Aorta (tissue), 5 donors: ENCODE measurements at regions not wholly inside any gene's neighbourhood (a gene's known extent, or its start where the extent isn't known, plus 50 kb on each side); places are given as distances from the start of the nearest gene placed in this dataset.

Experiments used
- ATAC-seq: fragments of 200-7000 bp; cut with Tn5 transposase; one replicate; pipeline ENCODE4 v1.9.1; 2022; ENCODE audit warnings: moderate library complexity; ENCODE audit not compliant: low FRiP score
- DNase-seq, 2 donors: peaks; one replicate each; pipeline ENCODE4 v3.0.0-alpha.2; 2020
- H3K27ac ChIP-seq, 2 donors: one replicate each; pipeline ENCODE4 v1.5.1; 2013; ENCODE audit warnings: low read length in 2 of 2, mild to moderate bottlenecking in 2 of 2, moderate library complexity in 2 of 2, control low read depth in 1 of 2, inconsistent platforms in 1 of 2, low read depth in 1 of 2
- H3K27me3 ChIP-seq, 2 donors: one replicate each; pipeline ENCODE4 v1.6.1; 2013; ENCODE audit warnings: control low read depth in 1 of 2, low read length in 1 of 2, mild to moderate bottlenecking in 1 of 2, moderate library complexity in 1 of 2; ENCODE audit not compliant: insufficient read depth in 2 of 2, control insufficient read depth in 1 of 2
- H3K36me3 ChIP-seq, 2 donors: one replicate each; pipeline ENCODE4 v1.6.1; 2013; ENCODE audit warnings: control low read depth in 1 of 2, low read length in 1 of 2, mild to moderate bottlenecking in 1 of 2; ENCODE audit not compliant: insufficient read depth in 2 of 2, control insufficient read depth in 1 of 2
- H3K4me1 ChIP-seq, 2 donors: one replicate each; pipeline ENCODE4 v1.6.1; 2013; ENCODE audit warnings: low read length in 2 of 2, control low read depth in 1 of 2, mild to moderate bottlenecking in 1 of 2, moderate library complexity in 1 of 2; ENCODE audit not compliant: insufficient read depth in 2 of 2, control insufficient read depth in 1 of 2
- H3K4me3 ChIP-seq, 2 donors: one replicate each; pipeline ENCODE4 v1.5.1; 2013; ENCODE audit warnings: low read length in 2 of 2, control low read depth in 1 of 2, mild to moderate bottlenecking in 1 of 2
- H3K9me3 ChIP-seq: one replicate; pipeline ENCODE4 v1.6.1; 2013; ENCODE audit warnings: mild to moderate bottlenecking, low read length; ENCODE audit not compliant: control insufficient read depth
- WGBS, 2 donors: extraction: QIAGEN DNeasy Blood & Tissue Kit; methylation state at CpG; one replicate each; pipeline ENCODE4 v1.1.7; 2013; 5-methylcytosine and 5-hydroxymethylcytosine counted together
- intact Hi-C, 2 donors: fragments of 100-400 bp; cut with DNase I; formaldehyde crosslinking; loops; one replicate each; pipeline versions ENCODE4 v1.14.2 to v1.15.0; 2022
- donor health status: healthy with polysubstance abuse.
- donor health status: Bipolar disorder and iron deficiency.
- donor health status: DM: no; HTN: no; CAD: no.
- donor health status: DM: no; HTN: no; CAD: no.
- donor health status: DM: yes; HTN: yes; CAD: no.

DNA sequence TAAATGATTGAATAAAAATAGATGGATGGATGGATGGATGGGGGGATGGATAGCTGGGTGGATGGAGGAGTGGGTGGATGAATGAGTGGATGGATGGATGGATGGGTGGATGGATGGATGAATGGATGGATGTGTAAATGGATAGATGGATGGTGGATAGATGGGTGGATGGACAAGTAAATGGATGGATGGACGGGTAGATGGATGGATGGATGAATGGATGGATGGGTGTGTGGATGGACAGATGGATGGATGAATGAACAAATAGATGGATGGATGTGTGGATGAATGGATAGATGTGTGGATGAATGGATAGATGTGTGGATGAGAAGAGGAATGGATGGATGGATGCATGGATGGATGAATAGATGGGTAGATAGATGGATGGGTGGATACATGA is 490.8 kb downstream of the VRK1 start:
- DNase-seq (no peak), ATAC-seq (no peak)
- no peaks in the 10 kb centered on the region for H3K36me3 ChIP-seq
- peaks cover 2% of the 10 kb centered on the region for H3K9me3 ChIP-seq
- H3K4me3 ChIP-seq, result no peak overlapping the region
- 66 to 69% methylated on average over 1 of the region's 1 CpG for WGBS, 2 donors
- H3K27me3 ChIP-seq, result no peaks in the 10 kb centered on the region
- intact Hi-C loops, result no loop called here
- H3K4me1 ChIP-seq, result no peaks in the 10 kb centered on the region
- no peak overlapping the region for H3K27ac ChIP-seq

DNA sequence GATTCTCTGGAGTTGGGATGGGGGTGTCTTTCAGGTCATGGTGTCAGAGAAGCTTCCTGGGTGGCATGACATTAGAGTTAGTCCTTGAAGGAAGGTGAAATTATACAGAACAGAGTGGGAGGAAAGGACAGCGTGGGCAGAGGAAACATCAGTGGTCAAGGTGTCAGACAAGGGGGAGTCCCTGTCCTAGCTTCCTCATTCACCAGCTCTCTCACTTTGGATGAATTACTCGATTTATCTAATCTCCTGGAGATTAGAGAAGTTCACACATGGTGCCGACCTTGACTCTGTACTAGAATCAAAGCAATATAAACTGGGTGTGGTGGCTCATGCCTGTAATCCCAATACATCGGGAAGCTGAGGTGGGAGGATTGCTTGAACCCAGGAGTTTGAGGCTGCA is 492.9 kb downstream of the VRK1 start:
- H3K27ac ChIP-seq, result no peak overlapping the region
- H3K9me3 ChIP-seq, result peaks cover 2% of the 10 kb centered on the region
- intact Hi-C loops, result no loop called here
- H3K36me3 ChIP-seq, result no peaks in the 10 kb centered on the region
- H3K4me3 ChIP-seq, result no peak overlapping the region
- no peaks in the 10 kb centered on the region for H3K27me3 ChIP-seq
- DNase-seq (no peak), ATAC-seq (no peak)
- no peaks in the 10 kb centered on the region for H3K4me1 ChIP-seq
- WGBS, 2 donors, result 71 to 73% methylated on average over 4 of the region's 4 CpGs

DNA sequence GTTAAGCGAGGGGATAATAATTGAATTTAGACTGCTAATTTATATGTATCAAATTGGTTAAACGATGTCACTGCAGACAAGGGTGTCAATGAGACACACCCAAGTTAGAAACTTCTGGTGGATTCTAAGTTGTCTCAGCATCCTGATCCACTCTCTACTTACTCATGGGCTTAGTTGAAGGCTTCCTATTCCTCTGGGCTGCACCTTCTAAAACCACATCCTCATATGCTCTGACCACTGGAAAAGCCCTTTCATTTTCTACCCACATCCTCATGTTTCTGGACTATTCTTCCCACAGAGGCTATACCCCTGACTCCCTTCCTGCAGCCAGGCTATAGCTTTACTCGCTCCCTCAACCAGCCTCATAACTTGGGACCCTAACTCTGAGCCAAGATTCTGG is 493.8 kb downstream of the VRK1 start:
- Histone ChIP-seq H3K4me3 (no peak overlapping the region), H3K4me1 (no peaks in the 10 kb centered on the region), H3K36me3 (no peaks in the 10 kb centered on the region), H3K27me3 (no peaks in the 10 kb centered on the region), H3K27ac (no peak overlapping the region), H3K9me3 (peaks cover 2% of the 10 kb centered on the region)
- WGBS, 2 donors, result 80 to 85% methylated on average over 3 of the region's 3 CpGs
- DNase-seq (no peak), ATAC-seq (no peak)
- intact Hi-C loops, result no loop called here

DNA sequence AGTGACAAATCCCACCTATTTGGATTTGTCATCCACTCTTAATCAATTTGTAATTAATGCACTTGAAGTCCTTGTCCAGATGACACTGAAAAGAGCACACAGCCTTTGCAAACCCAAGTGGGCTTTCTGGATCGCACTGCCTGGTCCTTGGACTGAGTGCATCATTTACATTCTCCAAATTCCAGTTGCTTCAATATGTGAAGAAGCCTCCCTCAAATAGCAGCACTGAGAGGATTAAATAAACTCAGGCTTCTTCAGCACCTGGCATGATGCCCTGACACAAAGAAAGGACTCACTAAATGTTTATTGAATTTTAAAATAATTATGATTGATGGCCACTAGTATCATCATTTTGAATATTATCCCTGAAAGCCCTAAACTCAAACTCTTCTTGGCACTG is 496.5 kb downstream of the VRK1 start:
- ATAC-seq (no peak), DNase-seq (no peak)
- intact Hi-C loops, result no loop called here
- Histone ChIP-seq H3K27me3 (no peaks in the 10 kb centered on the region), H3K36me3 (no peaks in the 10 kb centered on the region), H3K9me3 (peaks cover 2% of the 10 kb centered on the region), H3K4me3 (no peak overlapping the region), H3K27ac (no peak overlapping the region), H3K4me1 (no peaks in the 10 kb centered on the region)
- 15 to 26% methylated on average over 1 of the region's 1 CpG for WGBS, 2 donors

DNA sequence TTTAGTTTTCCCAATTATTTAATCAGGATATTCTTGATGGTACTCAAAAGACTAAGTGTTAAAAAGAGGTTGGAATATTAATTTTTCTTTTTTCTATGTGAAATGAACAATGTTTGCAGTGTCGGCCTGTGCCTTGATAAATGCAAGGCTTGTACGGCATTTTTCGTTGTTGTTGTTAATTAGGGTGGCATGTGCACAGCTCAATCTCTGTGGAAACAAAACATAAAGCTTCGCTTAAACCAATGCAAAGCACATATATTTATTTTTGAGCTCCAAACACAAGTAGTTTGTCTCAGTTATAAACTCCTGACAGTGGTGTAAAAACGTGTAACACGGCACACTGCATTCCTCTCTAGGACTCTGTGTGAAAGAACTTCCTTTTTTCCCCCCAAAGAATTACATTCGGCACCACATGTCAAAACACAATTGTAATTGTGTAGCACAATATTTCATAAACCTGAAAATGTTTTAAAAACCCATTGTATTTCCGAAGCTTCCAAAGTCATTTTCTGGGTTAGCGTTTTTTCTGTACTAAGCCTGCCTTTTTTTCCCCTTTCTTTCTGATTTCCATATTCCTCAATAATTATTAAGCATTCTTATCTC is 498.0 kb downstream of the VRK1 start:
- 32 to 33% methylated on average over 9 of the region's 9 CpGs for WGBS, 2 donors
- no peak overlapping the region for H3K4me3 ChIP-seq
- no peaks in the 10 kb centered on the region for H3K4me1 ChIP-seq
- H3K36me3 ChIP-seq, result no peaks in the 10 kb centered on the region
- intact Hi-C loops, result no loop called here
- H3K27ac ChIP-seq, result no peak overlapping the region
- ATAC-seq (no peak), DNase-seq (no peak)
- H3K9me3 ChIP-seq, result peaks cover 2% of the 10 kb centered on the region
- no peaks in the 10 kb centered on the region for H3K27me3 ChIP-seq

DNA sequence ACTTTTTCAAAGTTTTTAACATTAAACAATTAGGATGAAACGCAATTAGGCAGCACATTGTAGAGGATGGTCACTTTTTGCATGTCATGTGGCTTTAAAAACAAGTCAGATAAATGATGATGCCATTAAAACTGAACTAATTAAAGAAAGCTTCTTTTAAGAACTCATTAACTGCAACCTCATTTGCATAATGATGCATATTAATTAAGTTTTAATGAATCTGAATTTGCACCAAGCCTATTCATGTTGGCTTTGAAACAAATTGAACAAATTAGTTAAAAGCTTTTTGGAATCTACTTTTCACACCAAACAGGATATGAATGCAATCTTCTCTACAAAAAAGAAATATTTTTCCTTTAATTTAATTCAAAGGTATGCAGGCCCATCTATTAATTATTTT is 499.0 kb downstream of the VRK1 start:
- ATAC-seq (no peak), DNase-seq (no peak)
- Histone ChIP-seq H3K27ac (no peak overlapping the region), H3K36me3 (no peaks in the 10 kb centered on the region), H3K9me3 (peaks cover under 1% of the 10 kb centered on the region), H3K27me3 (no peaks in the 10 kb centered on the region), H3K4me3 (no peak overlapping the region), H3K4me1 (no peaks in the 10 kb centered on the region)
- WGBS, 2 donors, result 88% methylated on average over 1 of the region's 1 CpG
- intact Hi-C loops, result no loop called here

DNA sequence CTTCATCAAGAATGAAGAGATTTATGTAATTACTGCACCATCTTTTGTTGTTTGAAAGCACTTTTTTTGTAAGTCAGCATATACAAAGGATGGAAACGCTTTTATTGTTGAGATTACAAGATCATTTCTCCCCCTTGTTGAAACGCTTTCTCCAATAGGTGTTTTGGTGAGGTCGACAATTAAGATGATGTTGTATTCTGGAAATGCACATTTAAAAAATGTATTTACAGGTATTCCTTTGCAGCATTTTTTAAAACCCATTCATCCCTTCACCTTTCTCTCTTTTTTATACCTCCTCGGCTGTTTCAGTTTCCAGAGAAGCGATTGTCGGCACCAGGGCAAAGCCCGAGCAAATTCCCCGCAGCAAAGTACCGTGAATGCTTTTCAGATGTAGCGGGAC is 499.9 kb downstream of the VRK1 start:
- Histone ChIP-seq H3K4me3 (no peak overlapping the region), H3K9me3 (no peaks in the 10 kb centered on the region), H3K36me3 (no peaks in the 10 kb centered on the region), H3K27ac (no peak overlapping the region), H3K4me1 (no peaks in the 10 kb centered on the region), H3K27me3 (no peaks in the 10 kb centered on the region)
- WGBS, 2 donors, result 68 to 75% methylated on average over 10 of the region's 10 CpGs
- DNase-seq (no peak), ATAC-seq (no peak)
- intact Hi-C loops, result no loop called here

DNA sequence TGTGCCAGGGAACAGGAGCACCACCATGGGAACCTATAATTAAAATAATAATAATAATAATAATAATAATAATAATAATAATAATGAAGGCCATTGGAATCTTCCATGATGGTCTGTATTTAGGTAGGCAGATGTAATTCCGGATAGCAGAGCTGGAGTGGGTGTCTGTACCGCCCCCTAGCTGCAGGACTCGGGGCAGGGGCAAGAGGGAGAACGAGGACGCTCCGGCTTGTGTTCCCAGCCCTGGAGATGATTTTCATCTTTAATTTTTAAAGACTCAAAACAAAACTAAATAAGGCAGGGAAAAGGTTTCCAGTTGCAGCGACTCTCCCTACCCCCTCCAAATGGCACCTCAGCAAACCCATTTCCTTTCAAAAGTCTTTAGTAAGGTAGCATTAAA is 501.1 kb downstream of the VRK1 start:
- ATAC-seq (no peak), DNase-seq (no peak)
- Histone ChIP-seq H3K4me3 (no peak overlapping the region), H3K27ac (no peak overlapping the region), H3K4me1 (no peaks in the 10 kb centered on the region), H3K9me3 (no peaks in the 10 kb centered on the region), H3K36me3 (no peaks in the 10 kb centered on the region), H3K27me3 (no peaks in the 10 kb centered on the region)
- intact Hi-C loops, result no loop called here
- 55 to 57% methylated on average over 7 of the region's 7 CpGs for WGBS, 2 donors

DNA sequence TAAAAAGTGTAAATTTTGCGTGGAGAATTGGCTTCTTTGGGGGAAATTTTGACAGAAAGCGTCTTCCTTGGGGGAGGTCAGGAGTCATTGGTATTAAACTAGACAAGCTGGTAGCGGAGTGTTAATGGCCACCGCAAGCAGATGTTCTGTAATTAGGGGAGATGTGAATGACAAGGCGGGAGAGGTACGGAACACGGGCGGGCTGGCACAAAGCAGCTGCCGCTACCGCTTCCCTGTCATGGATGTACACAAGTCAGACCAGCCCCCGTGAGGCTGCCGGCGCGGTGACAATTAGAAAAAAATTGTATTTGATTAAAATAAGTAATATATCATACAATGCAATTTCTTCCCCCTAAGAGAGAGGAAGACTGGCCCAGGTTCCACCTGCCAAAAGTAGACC is 501.6 kb downstream of the VRK1 start:
- DNase-seq, result no peak
- WGBS, 2 donors, result 84 to 86% methylated on average over 14 of the region's 14 CpGs
- no peak for ATAC-seq
- H3K9me3 ChIP-seq, result no peaks in the 10 kb centered on the region
- H3K27me3 ChIP-seq, result no peaks in the 10 kb centered on the region
- no peak overlapping the region for H3K4me3 ChIP-seq
- intact Hi-C loops, result no loop called here
- no peak overlapping the region for H3K27ac ChIP-seq
- H3K36me3 ChIP-seq, result no peaks in the 10 kb centered on the region
- H3K4me1 ChIP-seq, result no peaks in the 10 kb centered on the region
